ENCODE measurements at regions not wholly inside any gene's neighbourhood (a gene's known extent, or its start where the extent isn't known, plus 50 kb on each side); places are given as distances from the start of the nearest gene placed in this dataset.

- no peaks in the 10 kb centered on the region for H3K79me1 ChIP-seq (ENCODE audit: low read depth, low read length)
- H2BK15ac ChIP-seq (ENCODE audit: low read length), result no peak overlapping the region
- no peak overlapping the region for H2AFZ ChIP-seq (ENCODE audit: low read length)
- H3K9ac ChIP-seq (ENCODE audit: low read depth, low read length, poor library complexity), result no peak overlapping the region
- no peak overlapping the region for H2BK120ac ChIP-seq (ENCODE audit: low read depth, low read length)
- H2AK5ac ChIP-seq (ENCODE audit: low read depth, low read length), result no peak overlapping the region
- no peak overlapping the region for H4K8ac ChIP-seq (ENCODE audit: low read depth, low read length)
- H2BK12ac ChIP-seq (ENCODE audit: low read length), result no peak overlapping the region
- no peak overlapping the region for H3K23ac ChIP-seq (ENCODE audit: low read depth, low read length, poor library complexity)
- no peaks in the 10 kb centered on the region for H3K4me1 ChIP-seq (ENCODE audit: control insufficient read depth in 2 of 2, insufficient read depth in 1 of 2, low read depth in 1 of 2, low read length in 2 of 2)
- peaks cover 6 to 9% of the 10 kb centered on the region in 2 donors for H3K9me3 ChIP-seq (replicated peaks in 1 of 2; ENCODE audit: control insufficient read depth in 2 of 2, insufficient read depth in 1 of 2, low read depth in 1 of 2, low read length in 2 of 2)
- H3K14ac ChIP-seq (ENCODE audit: low read length), result no peak overlapping the region
- no peak overlapping the region for H3K4ac ChIP-seq (ENCODE audit: low read length)
- no peak overlapping the region for H3K4me3 ChIP-seq (ENCODE audit: low read length in 2 of 2)
- no peak for DNase-seq (ENCODE audit: low spot score)
- no CpG with 5 or more reads among the region's 3 CpGs for WGBS, 2 donors (ENCODE audit: extremely low coverage in 2 of 2, insufficient read length in 2 of 2, insufficient replicate concordance in 1 of 2)
- H2BK5ac ChIP-seq (ENCODE audit: low read length), result no peak overlapping the region
- H4K91ac ChIP-seq (ENCODE audit: low read depth, low read length, poor library complexity), result no peak overlapping the region
- no peak overlapping the region for H3K4me2 ChIP-seq (ENCODE audit: insufficient read depth, low read length, poor library complexity, severe bottlenecking)
- H3K36me3 ChIP-seq (replicated peaks in 1 of 2; ENCODE audit: control insufficient read depth in 2 of 2, insufficient read depth in 2 of 2, low read length in 2 of 2), result no peaks in the 10 kb centered on the region
- H3K27me3 ChIP-seq (ENCODE audit: control insufficient read depth in 3 of 3, insufficient read depth in 3 of 3, low read depth in 1 of 3, low read length in 3 of 3), result no peaks in the 10 kb centered on the region
- H3K18ac ChIP-seq (ENCODE audit: low read length), result no peak overlapping the region
- no peak overlapping the region for H3K27ac ChIP-seq (replicated peaks; ENCODE audit: low read length)
Observed at GRCh38 chr1:20423169-20423795, 62.7 kb downstream of the CAMK2N1 start.

DNA sequence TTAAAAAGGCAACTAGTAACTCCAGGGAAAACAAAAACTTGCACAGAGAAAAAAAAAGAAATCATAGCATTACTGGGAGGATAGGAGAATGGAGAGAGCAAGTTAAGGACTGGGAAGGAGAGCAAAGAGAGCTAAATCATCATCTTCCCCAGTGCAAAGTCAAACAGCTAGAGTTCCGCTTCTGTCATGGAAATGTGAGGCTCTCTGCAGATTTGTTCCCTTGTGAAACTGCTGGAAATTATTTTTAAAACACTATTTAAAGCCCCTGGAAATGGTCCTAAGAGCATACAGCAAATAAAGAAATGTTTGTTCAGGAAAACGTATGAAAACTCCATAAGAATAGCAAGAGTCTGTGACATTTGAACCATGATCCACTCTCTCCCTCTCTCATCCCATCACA lies 64.6 kb downstream of the CAMK2N1 start:
- Histone ChIP-seq H4K8ac (ENCODE audit: low read depth, low read length) (no peak overlapping the region), H2AFZ (ENCODE audit: low read length) (no peak overlapping the region), H3K27ac (replicated peaks; ENCODE audit: low read length) (no peak overlapping the region), H3K27me3 (ENCODE audit: control insufficient read depth in 3 of 3, insufficient read depth in 3 of 3, low read depth in 1 of 3, low read length in 3 of 3) (no peaks in the 10 kb centered on the region), H2BK120ac (ENCODE audit: low read depth, low read length) (no peak overlapping the region), H4K91ac (ENCODE audit: low read depth, low read length, poor library complexity) (no peak overlapping the region), H3K79me1 (ENCODE audit: low read depth, low read length) (no peaks in the 10 kb centered on the region), H3K9ac (ENCODE audit: low read depth, low read length, poor library complexity) (no peak overlapping the region), H3K14ac (ENCODE audit: low read length) (no peak overlapping the region), H3K4me3 (ENCODE audit: low read length in 2 of 2) (no peak overlapping the region), H2BK12ac (ENCODE audit: low read length) (no peak overlapping the region), H3K4me1 (ENCODE audit: control insufficient read depth in 2 of 2, insufficient read depth in 1 of 2, low read depth in 1 of 2, low read length in 2 of 2) (no peaks in the 10 kb centered on the region), H2BK5ac (ENCODE audit: low read length) (no peak overlapping the region), H3K36me3 (replicated peaks in 1 of 2; ENCODE audit: control insufficient read depth in 2 of 2, insufficient read depth in 2 of 2, low read length in 2 of 2) (no peaks in the 10 kb centered on the region), H3K4me2 (ENCODE audit: insufficient read depth, low read length, poor library complexity, severe bottlenecking) (no peak overlapping the region), H3K18ac (ENCODE audit: low read length) (no peak overlapping the region), H2BK15ac (ENCODE audit: low read length) (no peak overlapping the region), H3K9me3 (replicated peaks in 1 of 2; ENCODE audit: control insufficient read depth in 2 of 2, insufficient read depth in 1 of 2, low read depth in 1 of 2, low read length in 2 of 2) (peaks cover 6 to 9% of the 10 kb centered on the region in 2 donors), H3K23ac (ENCODE audit: low read depth, low read length, poor library complexity) (no peak overlapping the region), H2AK5ac (ENCODE audit: low read depth, low read length) (no peak overlapping the region), H3K4ac (ENCODE audit: low read length) (no peak overlapping the region)
- DNase-seq (ENCODE audit: low spot score), result no peak
- no CpG with 5 or more reads among the region's 2 CpGs for WGBS, 2 donors (ENCODE audit: extremely low coverage in 2 of 2, insufficient read length in 2 of 2, insufficient replicate concordance in 1 of 2)

GRCh38 chr1:20417581-20417980 lies 68.4 kb downstream of the CAMK2N1 start:
- Histone ChIP-seq H2BK12ac (ENCODE audit: low read length) (no peak overlapping the region), H4K8ac (ENCODE audit: low read depth, low read length) (no peak overlapping the region), H3K4ac (ENCODE audit: low read length) (no peak overlapping the region), H4K91ac (ENCODE audit: low read depth, low read length, poor library complexity) (no peak overlapping the region), H3K4me1 (ENCODE audit: control insufficient read depth in 2 of 2, insufficient read depth in 1 of 2, low read depth in 1 of 2, low read length in 2 of 2) (no peaks in the 10 kb centered on the region), H3K23ac (ENCODE audit: low read depth, low read length, poor library complexity) (no peak overlapping the region), H3K9ac (ENCODE audit: low read depth, low read length, poor library complexity) (no peak overlapping the region), H2BK15ac (ENCODE audit: low read length) (no peak overlapping the region), H3K79me1 (ENCODE audit: low read depth, low read length) (no peaks in the 10 kb centered on the region), H2AK5ac (ENCODE audit: low read depth, low read length) (no peak overlapping the region), H3K27me3 (ENCODE audit: control insufficient read depth in 3 of 3, insufficient read depth in 3 of 3, low read depth in 1 of 3, low read length in 3 of 3) (peaks cover 0 to 2% (median 0%) of the 10 kb centered on the region in 3 experiments), H3K4me3 (ENCODE audit: low read length in 2 of 2) (no peak overlapping the region), H3K9me3 (replicated peaks in 1 of 2; ENCODE audit: control insufficient read depth in 2 of 2, insufficient read depth in 1 of 2, low read depth in 1 of 2, low read length in 2 of 2) (peaks cover under 1 to 6% of the 10 kb centered on the region in 2 donors), H3K18ac (ENCODE audit: low read length) (peak overlapping the region; percentile 40), H3K27ac (replicated peaks; ENCODE audit: low read length) (no peak overlapping the region), H3K4me2 (ENCODE audit: insufficient read depth, low read length, poor library complexity, severe bottlenecking) (no peak overlapping the region), H2AFZ (ENCODE audit: low read length) (no peak overlapping the region), H2BK5ac (ENCODE audit: low read length) (no peak overlapping the region), H3K36me3 (replicated peaks in 1 of 2; ENCODE audit: control insufficient read depth in 2 of 2, insufficient read depth in 2 of 2, low read length in 2 of 2) (no peaks in the 10 kb centered on the region), H3K14ac (ENCODE audit: low read length) (no peak overlapping the region), H2BK120ac (ENCODE audit: low read depth, low read length) (no peak overlapping the region)
- WGBS, 2 donors (ENCODE audit: extremely low coverage in 2 of 2, insufficient read length in 2 of 2, insufficient replicate concordance in 1 of 2), result no CpG with 5 or more reads among the region's 8 CpGs
- no peak for DNase-seq (ENCODE audit: low spot score)

- Histone ChIP-seq H2AK5ac (ENCODE audit: low read depth, low read length) (no peak overlapping the region), H3K14ac (ENCODE audit: low read length) (no peak overlapping the region), H3K36me3 (replicated peaks in 1 of 2; ENCODE audit: control insufficient read depth in 2 of 2, insufficient read depth in 2 of 2, low read length in 2 of 2) (no peaks in the 10 kb centered on the region), H2BK15ac (ENCODE audit: low read length) (no peak overlapping the region), H3K4me2 (ENCODE audit: insufficient read depth, low read length, poor library complexity, severe bottlenecking) (no peak overlapping the region), H3K79me1 (ENCODE audit: low read depth, low read length) (no peaks in the 10 kb centered on the region), H3K9me3 (replicated peaks in 1 of 2; ENCODE audit: control insufficient read depth in 2 of 2, insufficient read depth in 1 of 2, low read depth in 1 of 2, low read length in 2 of 2) (no peaks in the 10 kb centered on the region), H2BK5ac (ENCODE audit: low read length) (no peak overlapping the region), H4K91ac (ENCODE audit: low read depth, low read length, poor library complexity) (no peak overlapping the region), H3K27ac (replicated peaks; ENCODE audit: low read length) (no peak overlapping the region), H2BK120ac (ENCODE audit: low read depth, low read length) (no peak overlapping the region), H3K9ac (ENCODE audit: low read depth, low read length, poor library complexity) (no peak overlapping the region), H2BK12ac (ENCODE audit: low read length) (no peak overlapping the region), H3K18ac (ENCODE audit: low read length) (no peak overlapping the region), H2AFZ (ENCODE audit: low read length) (no peak overlapping the region), H3K27me3 (ENCODE audit: control insufficient read depth in 3 of 3, insufficient read depth in 3 of 3, low read depth in 1 of 3, low read length in 3 of 3) (peaks cover 0 to 2% (median 0%) of the 10 kb centered on the region in 3 experiments), H3K4me3 (ENCODE audit: low read length in 2 of 2) (no peak overlapping the region), H3K4me1 (ENCODE audit: control insufficient read depth in 2 of 2, insufficient read depth in 1 of 2, low read depth in 1 of 2, low read length in 2 of 2) (no peaks in the 10 kb centered on the region), H4K8ac (ENCODE audit: low read depth, low read length) (no peak overlapping the region), H3K23ac (ENCODE audit: low read depth, low read length, poor library complexity) (no peak overlapping the region), H3K4ac (ENCODE audit: low read length) (no peak overlapping the region)
- no CpG with 5 or more reads among the region's 3 CpGs for WGBS, 2 donors (ENCODE audit: extremely low coverage in 2 of 2, insufficient read length in 2 of 2, insufficient replicate concordance in 1 of 2)
- DNase-seq (ENCODE audit: low spot score), result no peak
Observed at GRCh38 chr1:20416706-20417105, 69.3 kb downstream of the CAMK2N1 start.

Data from neuronal stem cell (in vitro differentiated cells).